ENCODE measurements at regions not wholly inside any gene's neighbourhood (a gene's known extent, or its start where the extent isn't known, plus 50 kb on each side); places are given as distances from the start of the nearest gene placed in this dataset.

DNA sequence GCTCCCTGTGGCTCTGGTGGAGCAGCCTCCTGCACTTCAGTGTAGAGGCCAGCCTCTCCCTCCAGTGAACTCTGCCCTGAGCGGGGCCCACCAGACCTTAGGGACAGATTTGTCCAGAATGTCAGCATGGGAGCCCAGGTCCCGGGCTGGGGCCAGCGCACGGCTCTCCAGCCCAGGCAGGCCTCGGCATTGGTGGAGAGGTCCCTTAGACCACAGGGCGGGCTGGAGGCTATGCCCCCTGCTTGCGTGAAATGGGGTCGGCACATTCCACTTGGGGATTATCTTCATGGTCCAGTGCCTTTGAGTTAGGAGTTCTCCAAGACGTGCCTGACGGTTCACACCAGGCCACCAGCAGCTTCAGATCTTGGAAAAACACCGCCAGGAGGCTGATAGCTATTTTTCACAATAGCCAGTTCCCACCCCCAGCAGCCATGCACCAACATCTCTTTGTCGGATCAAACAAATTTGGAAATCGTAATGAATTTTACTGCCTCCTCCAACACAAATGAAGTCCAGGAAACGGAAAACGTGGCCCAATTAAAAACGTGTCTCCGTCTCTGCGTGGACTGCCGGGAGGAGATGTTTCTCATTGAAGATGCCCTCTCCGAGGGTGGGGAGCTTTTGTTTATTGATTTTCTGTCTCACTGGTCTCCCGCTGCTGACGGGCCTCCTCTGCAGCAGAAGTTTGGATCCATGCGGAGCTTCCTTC, 110.0 kb upstream of the CIBAR2 start:
- TF ChIP-seq, protein P1, sequence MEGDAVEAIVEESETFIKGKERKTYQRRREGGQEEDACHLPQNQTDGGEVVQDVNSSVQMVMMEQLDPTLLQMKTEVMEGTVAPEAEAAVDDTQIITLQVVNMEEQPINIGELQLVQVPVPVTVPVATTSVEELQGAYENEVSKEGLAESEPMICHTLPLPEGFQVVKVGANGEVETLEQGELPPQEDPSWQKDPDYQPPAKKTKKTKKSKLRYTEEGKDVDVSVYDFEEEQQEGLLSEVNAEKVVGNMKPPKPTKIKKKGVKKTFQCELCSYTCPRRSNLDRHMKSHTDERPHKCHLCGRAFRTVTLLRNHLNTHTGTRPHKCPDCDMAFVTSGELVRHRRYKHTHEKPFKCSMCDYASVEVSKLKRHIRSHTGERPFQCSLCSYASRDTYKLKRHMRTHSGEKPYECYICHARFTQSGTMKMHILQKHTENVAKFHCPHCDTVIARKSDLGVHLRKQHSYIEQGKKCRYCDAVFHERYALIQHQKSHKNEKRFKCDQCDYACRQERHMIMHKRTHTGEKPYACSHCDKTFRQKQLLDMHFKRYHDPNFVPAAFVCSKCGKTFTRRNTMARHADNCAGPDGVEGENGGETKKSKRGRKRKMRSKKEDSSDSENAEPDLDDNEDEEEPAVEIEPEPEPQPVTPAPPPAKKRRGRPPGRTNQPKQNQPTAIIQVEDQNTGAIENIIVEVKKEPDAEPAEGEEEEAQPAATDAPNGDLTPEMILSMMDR (IDR thresholded peaks at IDR 0.05), result no peak
- TF ChIP-seq POLR2A (IDR thresholded peaks at IDR 0.05), result no peak

Data from thyroid gland (tissue), 4 donors.